ENCODE measurements at regions not wholly inside any gene's neighbourhood (a gene's known extent, or its start where the extent isn't known, plus 50 kb on each side); places are given as distances from the start of the nearest gene placed in this dataset.

DNA sequence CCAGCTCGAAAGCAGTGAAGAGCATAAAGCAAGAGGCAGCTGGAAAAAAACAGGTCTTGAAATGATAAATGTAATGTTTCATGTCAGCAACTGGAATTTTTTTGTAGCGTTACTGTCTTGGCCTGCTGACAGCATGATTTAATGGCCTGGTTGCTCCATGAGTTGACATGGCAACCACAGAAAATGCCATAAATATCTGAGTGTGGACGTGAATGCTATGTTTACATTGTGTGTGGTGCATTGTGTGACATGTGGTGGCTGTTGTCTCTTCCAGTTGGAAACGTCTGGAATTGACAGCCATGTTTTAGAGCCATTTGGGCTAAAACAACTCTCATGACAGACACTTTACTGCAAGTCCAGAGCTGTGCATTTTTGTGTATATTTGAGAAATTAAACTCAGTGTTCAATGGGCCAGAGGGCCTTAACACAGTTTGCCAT is 170.0 kb downstream of the FOXA2 start:
- no peaks in the 10 kb centered on the region for H3K79me2 ChIP-seq (ENCODE audit: insufficient read depth, low read length)
- ChIA-PET CTCF (ENCODE audit: low intra/inter-chr PET ratio, low total read pairs) (no interaction called here), POLR2A (interaction anchor here (4.1 kb wide), 1 partner anchor 16 kb away, joined by 55 read pairs; no protein-coding TSS in a partner anchor)
- no peaks in the 10 kb centered on the region for H3K27me3 ChIP-seq (ENCODE audit: control insufficient read depth in 1 of 2, insufficient read depth in 2 of 2, low read length in 2 of 2)
- H2AFZ ChIP-seq (ENCODE audit: low read length) = no peak overlapping the region
- intact Hi-C loops (cut with micrococcal nuclease; ENCODE audit: unreplicated experiment) = loop anchor here (10.0 kb wide), 1 partner anchor 940 kb away; the partner anchor contains the start of gene NXT1
- no peaks in the 10 kb centered on the region for H3K36me3 ChIP-seq (replicated peaks in 1 of 2; ENCODE audit: control insufficient read depth in 1 of 2, insufficient read depth in 2 of 2, low read length in 2 of 2)
- no peaks in the 10 kb centered on the region for H3K9me3 ChIP-seq (ENCODE audit: low read length)
- H3K4me2 ChIP-seq (ENCODE audit: low read depth, low read length) = no peak overlapping the region
- ATAC-seq (no peak), DNase-seq (ENCODE audit: low spot score) (peak; percentile 50), FAIRE-seq (no peak)
- BruUV-seq (replicated peaks) = no TSS peak
- no peaks in the 10 kb centered on the region for H4K20me1 ChIP-seq (ENCODE audit: insufficient read depth, low read length)
- WGBS (ENCODE audit: low lambda C conversion rate) = 81% methylated on average over 4 of the region's 4 CpGs
- H3K27ac ChIP-seq (ENCODE audit: extremely low read length, insufficient read depth, low read length) = no peak overlapping the region
- peaks cover 62% of the 10 kb centered on the region for H3K4me1 ChIP-seq (ENCODE audit: insufficient read depth, low read length)
- no peak for TF ChIP-seq FOXA1 (IDR thresholded peaks at IDR 0.05)
- peak; percentile 70 for TF ChIP-seq FOXA1 (CRISPR knock-in tag; IDR thresholded peaks at IDR 0.05)
- peak; percentile 42; the same call in 1 of the 2 replicates for TF ChIP-seq RFX1 (IDR thresholded peaks at IDR 0.05)
- TF ChIP-seq, protein P1, sequence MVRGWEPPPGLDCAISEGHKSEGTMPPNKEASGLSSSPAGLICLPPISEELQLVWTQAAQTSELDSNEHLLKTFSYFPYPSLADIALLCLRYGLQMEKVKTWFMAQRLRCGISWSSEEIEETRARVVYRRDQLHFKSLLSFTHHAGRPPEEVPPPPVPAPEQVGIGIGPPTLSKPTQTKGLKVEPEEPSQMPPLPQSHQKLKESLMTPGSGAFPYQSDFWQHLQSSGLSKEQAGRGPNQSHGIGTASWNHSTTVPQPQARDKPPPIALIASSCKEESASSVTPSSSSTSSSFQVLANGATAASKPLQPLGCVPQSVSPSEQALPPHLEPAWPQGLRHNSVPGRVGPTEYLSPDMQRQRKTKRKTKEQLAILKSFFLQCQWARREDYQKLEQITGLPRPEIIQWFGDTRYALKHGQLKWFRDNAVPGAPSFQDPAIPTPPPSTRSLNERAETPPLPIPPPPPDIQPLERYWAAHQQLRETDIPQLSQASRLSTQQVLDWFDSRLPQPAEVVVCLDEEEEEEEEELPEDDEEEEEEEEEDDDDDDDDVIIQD (CRISPR knock-in tag; IDR thresholded peaks at IDR 0.05; ENCODE audit: low read depth) = 0 out of 2 replicates have a peak, but pooled peaks have one; percentile 33
- no peak for TF ChIP-seq PHF5A (CRISPR knock-in tag; IDR thresholded peaks at IDR 0.05; ENCODE audit: low read depth, unreplicated experiment)
- TF ChIP-seq SP4 (CRISPR knock-in tag; IDR thresholded peaks at IDR 0.05) = no peak
- no peak for TF ChIP-seq NCOR1 (IDR thresholded peaks at IDR 0.05; ENCODE audit: borderline replicate concordance, low read length)
- H3K4me3 ChIP-seq (replicated peaks in 1 of 3; ENCODE audit: insufficient read depth in 1 of 3, low read depth in 2 of 3, low read length in 3 of 3) = no peak overlapping the region
- in situ Hi-C loops (cut with HindIII; ENCODE audit: extremely low pct_ligation_motif_present, low pct_unique_long_range_greater_than_20kb) = no loop called here
- no peak overlapping the region for H3K9ac ChIP-seq (ENCODE audit: insufficient read depth, low read depth, low read length)

Data from HepG2 (cell line).